ENCODE measurements at regions not wholly inside any gene's neighbourhood (a gene's known extent, or its start where the extent isn't known, plus 50 kb on each side); places are given as distances from the start of the nearest gene placed in this dataset.

- no peak for TF ChIP-seq EZH2 (IDR thresholded peaks at IDR 0.05; ENCODE audit: borderline replicate concordance, low read depth, low read length, poor library complexity, severe bottlenecking)
- TF ChIP-seq, protein P1, sequence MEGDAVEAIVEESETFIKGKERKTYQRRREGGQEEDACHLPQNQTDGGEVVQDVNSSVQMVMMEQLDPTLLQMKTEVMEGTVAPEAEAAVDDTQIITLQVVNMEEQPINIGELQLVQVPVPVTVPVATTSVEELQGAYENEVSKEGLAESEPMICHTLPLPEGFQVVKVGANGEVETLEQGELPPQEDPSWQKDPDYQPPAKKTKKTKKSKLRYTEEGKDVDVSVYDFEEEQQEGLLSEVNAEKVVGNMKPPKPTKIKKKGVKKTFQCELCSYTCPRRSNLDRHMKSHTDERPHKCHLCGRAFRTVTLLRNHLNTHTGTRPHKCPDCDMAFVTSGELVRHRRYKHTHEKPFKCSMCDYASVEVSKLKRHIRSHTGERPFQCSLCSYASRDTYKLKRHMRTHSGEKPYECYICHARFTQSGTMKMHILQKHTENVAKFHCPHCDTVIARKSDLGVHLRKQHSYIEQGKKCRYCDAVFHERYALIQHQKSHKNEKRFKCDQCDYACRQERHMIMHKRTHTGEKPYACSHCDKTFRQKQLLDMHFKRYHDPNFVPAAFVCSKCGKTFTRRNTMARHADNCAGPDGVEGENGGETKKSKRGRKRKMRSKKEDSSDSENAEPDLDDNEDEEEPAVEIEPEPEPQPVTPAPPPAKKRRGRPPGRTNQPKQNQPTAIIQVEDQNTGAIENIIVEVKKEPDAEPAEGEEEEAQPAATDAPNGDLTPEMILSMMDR (conservative IDR thresholded peaks at IDR 0.05; ENCODE audit: low read depth, low read length), result no peak
Measured at GRCh38 chr2:195475336-195475735, 181.7 kb upstream of the SLC39A10 start.
